ENCODE measurements at regions not wholly inside any gene's neighbourhood (a gene's known extent, or its start where the extent isn't known, plus 50 kb on each side); places are given as distances from the start of the nearest gene placed in this dataset.

- DNase-seq: no peak
Measured at GRCh38 chr13:29920025-29920643, 69.7 kb upstream of the UBL3 start.

DNA sequence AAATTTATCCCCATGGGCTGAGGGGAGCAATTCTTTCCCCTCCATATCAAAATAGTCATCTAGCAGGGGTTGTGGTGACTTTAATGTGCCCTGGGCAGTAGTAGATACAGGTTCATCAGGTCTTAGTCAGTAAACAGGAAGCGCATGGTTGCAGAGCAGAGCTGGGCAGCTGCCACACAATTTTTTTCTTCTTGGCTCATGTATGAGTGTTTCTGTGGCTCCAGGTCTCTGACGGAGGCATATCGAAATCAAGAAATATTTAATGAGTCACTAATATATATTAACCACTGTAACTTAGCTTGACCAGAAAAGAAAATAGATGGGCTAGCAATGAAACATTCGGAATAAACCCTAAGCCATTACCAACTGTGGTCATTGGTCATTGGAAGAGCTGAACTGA is 68.4 kb upstream of the UBL3 start:
- no peak for DNase-seq

DNA sequence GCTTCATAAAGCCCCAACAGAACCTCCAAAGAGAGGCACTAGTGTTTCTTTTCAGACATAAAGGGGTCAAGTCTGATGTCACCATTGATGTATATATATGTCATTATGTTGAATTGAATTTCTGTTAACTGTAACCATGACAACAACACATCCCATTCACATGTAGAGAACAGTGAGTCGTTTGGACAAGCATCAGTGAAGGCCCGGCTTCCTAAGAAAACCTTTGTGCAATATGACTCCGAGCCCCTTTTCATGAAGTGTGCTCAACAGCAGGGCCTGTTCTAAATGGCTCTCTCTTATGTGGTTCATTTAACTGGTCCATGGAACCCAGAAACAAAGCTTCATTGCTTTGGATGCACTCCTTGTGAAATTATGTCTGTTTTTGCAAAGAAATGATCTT is 67.2 kb upstream of the UBL3 start:
- no peak for DNase-seq

GRCh38 chr13:29914581-29914980 is 64.2 kb upstream of the UBL3 start:
- DNase-seq: no peak

DNA sequence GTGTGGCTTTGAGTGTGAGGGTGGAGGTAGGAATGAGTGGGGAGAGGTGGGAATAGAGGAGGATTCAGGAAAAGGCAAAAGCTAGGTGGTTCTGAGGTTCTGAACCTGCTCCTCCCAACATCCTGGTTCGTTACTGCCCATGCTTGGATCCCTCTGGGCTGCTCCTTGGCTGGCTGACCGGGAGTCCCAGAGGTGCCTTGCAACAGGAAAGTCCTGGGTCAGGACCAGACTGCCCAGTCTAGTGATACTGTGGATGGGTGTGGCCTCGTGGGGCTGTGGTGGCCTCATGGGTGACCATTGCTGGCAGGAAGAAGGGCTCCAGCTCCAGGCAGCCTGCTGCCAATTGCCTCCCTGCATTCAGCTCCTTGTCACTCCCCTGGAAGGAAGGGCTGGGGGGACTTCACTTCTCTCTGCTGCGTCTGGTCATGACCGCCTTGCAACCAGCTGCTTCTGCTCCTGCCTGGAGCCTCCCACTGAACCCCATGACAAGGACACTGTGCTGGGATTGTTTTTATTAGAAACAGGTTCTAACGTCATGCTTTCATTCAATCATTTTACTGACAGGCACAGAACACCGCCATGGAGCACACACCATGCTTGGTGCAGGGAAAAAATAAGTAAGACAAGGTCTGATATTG is 61.5 kb upstream of the UBL3 start:
- no peak for DNase-seq

DNA sequence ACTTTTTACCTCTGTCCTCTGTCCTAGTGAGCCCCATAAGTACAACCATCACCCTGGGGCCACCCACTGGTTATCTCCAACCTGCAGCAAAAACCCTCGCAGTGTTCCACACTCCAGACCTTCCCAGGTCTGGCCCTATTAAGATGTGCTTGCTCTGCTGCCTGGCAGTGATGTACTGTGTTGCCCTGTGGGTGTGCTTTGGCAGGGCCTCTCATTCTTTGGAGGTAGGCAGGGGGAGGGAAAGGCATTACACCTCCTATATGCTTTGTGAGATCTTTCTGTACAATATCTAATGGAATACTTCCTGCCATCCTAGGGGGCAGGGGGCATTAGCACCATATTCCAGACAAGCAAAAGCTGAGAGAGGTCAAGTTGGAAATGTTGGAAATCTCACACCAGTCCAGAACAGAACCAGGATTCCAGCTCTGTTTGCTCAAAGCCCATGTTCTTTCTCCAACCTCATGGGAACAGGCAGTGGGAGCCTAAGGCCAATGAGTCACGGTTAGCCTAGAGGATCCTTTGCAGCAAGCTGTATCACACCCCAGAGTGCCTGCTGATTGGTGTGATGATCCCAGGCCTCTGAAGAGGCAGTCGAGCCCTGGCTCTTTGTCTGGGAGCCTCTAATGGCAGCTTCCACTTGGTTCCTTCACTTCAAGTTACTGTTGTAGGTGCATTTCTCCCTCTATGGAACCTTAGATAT is 59.7 kb upstream of the UBL3 start:
- DNase-seq: no peak

DNA sequence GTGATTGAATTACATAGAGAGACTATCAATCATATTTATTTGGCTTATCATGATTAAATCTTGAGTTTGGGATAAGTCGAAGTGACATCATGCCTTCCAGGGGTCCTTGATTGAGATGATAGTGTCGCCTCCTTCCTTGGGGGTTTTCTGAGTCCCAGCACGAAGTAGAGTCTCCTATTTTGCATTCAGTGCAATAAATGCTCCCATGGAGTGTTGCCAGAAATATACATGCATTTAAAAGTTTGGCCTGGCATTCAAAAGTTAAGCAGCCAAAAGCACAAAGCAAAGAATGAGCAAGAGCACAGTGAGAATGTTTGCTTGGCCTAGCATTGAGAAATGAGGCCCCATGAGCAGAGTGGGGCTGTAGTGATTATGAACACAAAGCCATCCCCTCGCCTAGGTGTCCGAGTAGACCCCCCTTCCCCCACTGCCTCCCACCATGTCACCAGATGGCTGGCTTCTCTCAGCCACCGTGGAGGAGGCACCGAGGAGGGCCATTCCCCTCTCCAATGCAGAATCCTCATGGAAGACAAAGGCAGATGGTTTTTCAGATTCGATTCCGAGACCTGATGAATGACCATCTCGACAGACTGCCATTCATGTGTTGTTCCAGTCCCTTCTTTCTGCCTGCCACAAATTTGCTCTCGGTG is 58.8 kb upstream of the UBL3 start:
- no peak for DNase-seq

DNA sequence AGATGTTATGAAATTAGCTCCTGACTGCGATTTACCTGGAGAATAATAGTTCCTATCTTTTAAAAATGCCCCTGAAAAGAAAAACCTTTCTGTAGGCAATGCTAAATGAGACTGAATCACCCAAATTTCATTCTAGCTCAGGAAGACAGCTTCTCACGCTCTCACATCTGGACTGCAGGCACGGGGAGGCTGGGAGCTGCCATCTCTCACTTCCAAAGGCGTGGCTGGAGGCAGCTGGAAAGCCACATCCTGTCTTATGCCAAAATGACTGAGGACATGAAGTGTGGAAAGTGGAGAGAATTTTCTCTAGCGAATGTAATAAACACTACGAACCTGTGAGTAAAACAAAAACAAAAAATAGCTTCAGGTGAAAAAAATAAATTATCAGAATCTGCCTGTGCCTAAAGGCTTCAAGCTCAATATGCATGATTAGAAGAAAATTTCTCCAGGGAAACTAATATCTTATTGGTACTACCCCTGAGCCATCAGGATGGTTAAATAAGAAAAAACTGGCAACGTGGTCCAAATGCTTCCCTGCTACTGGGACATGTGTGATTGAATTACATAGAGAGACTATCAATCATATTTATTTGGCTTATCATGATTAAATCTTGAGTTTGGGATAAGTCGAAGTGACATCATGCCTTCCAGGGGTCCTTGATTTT is 58.1 kb upstream of the UBL3 start:
- no peak for DNase-seq

DNA sequence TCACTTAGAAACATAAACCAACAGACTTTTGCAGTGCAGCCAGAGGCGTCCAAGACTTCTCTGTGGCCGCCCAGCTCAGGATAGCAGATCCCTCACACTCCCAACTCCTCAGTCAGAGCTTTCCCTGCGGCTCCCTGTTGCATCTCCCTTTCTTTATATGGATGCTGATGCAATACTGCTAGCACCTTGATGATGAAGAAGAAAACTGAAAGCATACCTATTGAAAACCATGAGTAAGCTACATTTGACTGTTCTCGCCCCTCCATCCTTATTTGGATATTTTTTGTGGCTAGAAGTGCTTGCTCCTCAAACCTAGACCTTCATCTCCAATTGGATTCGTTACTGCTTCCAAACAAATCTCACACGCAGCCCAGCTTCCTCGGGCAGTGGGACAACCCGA is 57.3 kb upstream of the UBL3 start:
- DNase-seq: no peak

DNA sequence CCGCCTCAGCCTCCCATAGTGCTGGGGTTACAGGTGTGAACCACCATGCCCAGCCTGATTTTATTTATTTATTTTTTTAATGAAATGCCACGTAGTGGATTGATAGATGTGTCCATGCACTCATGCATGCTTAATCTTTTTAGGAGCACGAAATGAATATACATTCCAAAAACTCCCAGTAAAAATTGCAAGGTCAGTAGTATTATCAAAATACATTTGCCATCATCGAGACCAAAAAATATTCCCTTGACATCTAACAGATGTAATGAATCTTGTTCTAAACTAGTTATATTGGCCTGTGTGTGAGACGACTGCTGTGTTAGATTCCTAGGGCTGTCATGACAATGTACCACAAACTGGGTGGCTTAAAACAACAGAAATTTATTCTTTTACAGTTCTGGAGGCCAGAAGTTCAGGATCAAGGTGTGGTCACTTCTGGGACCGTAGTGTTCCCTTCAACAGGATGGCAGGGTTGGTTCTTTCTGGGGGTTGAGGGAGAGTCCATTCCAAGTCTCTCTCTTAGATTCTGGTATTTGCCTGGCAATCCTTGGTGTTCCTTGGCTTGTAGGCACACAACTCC is 56.1 kb upstream of the UBL3 start:
- no peak for DNase-seq

- no peak for DNase-seq
Measured at GRCh38 chr13:29905845-29906244, 55.4 kb upstream of the UBL3 start.

DNA sequence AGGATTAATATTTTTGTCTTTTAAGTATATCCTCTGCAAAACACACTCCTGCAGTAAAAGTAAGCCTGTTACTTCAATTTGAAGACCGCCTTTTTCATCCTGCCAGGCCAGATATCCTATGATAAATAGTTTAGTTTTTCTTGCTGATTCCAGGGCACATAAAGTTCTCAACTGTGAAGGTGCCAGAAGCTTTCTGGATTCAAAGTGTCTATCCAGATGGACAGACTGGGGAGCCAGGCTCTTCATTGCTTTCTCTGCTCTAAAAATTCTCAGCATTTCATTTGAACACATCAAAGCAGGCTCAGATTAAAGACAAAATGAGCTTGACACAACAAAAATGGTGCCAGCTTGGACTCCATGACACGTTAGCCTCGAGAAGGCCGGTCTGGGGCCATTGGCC is 53.6 kb upstream of the UBL3 start:
- no peak for DNase-seq

- no peak for DNase-seq
Measured at GRCh38 chr13:29903543-29903942, 53.1 kb upstream of the UBL3 start.

- DNase-seq: no peak
Measured at GRCh38 chr13:29902632-29903305, 52.4 kb upstream of the UBL3 start.

DNA sequence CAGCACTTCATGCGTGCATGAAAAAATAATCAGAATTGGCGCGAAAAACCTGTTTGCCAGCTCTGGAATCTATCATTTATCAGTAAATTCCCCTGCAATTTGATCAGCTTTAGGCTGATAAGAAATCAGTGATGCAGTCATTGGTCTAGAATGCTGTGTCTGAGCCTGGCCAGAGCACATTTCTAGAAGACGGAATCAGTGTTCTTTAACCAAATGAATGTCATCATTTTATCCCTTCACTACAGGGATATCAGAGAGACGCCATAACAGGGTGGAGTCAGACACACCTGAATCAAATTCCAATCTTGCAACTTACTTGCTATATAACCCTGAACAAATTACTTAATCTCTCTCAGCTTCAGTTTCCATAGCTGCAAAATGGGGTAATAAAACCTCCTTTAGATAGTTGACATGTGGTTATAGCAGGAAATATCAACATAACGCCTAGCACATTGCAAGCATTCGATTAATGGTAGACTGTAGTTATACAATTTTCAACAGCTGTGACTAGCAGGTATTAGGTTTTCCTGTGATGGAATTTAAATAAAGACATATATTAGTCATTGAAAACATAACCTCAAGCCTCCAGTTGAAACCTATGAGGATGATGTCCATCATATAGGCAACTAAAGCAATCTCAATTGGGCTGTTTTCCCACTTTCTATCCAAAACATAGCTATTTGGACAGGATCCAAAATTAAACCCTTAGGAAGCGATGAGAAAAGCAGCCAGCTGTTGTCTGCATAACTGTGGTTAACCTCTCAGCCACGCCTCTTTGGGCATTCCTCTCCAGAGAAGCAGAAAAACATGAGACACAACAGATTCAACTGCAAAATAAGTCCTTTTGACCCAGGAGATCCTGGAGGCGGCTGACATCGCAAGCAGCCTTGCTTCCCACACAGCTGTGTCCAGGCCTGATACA is 51.6 kb upstream of the UBL3 start:
- DNase-seq: no peak

All from NCI-H446 treated with DMSO at 0.1 percent for 48 hours (cell line).